HCT116 (cell line): ENCODE measurements at regions not wholly inside any gene's neighbourhood (a gene's known extent, or its start where the extent isn't known, plus 50 kb on each side); places are given as distances from the start of the nearest gene placed in this dataset.

ENCODE experiments used
- ATAC-seq: fragments of 200-7000 bp; cut with Tn5 transposase; 2 replicates; pipeline ENCODE4 v1.9.1; 2020; ENCODE audit warnings: mild to moderate bottlenecking, moderate library complexity
- BruUV-seq: library from RNA; stranded (reverse); fragments of 400-500 nt; replicated peaks from 2 replicates; lab custom pipeline; 2021; lab: Mats Ljungman, UMichigan
- CTCF ChIA-PET: fragments of 300-600 bp; sonication (Branson Sonifier 250); formaldehyde crosslinking; loops from one replicate; lab custom pipeline; 2021; ENCODE audit warnings: antibody characterized with exemption; lab: Charles Lee
- POLR2A ChIA-PET: fragments of 300-600, 350-600 bp; sonication (Branson Sonifier 250); formaldehyde crosslinking; loops from one replicate; lab custom pipeline; 2021; ENCODE audit warnings: antibody characterized with exemption; lab: Charles Lee
- RAD21 ChIA-PET, 2 experiments: fragments of 300-600 bp; sonication (Branson Sonifier 250); formaldehyde crosslinking; loops; one replicate each; lab custom pipeline; 2023; ENCODE audit warnings: low total read pairs in 2 of 2; ENCODE audit not compliant: uncharacterized antibody in 2 of 2, unreplicated experiment in 2 of 2, low non-redundant PET in 1 of 2; lab: Charles Lee
- DNase-seq: peaks from one replicate; pipeline ENCODE4 v3.0.0-alpha.2; 2010; ENCODE audit warnings: low read depth, low spot score
- H2AFZ ChIP-seq: fragments of 200-600 bp; shearing (Covaris generic), sonication (generic); 2 replicates; pipeline ENCODE4 v1.6.1; 2017; ENCODE audit warnings: low read depth, mixed run types, mixed read lengths, antibody characterized with exemption, low read length; ENCODE audit not compliant: poor library complexity, severe bottlenecking
- H3K27ac ChIP-seq: 2 replicates; pipeline ENCODE4 v1.5.1; 2012; ENCODE audit warnings: low read depth, low read length
- H3K27me3 ChIP-seq: fragments of 200-600 bp; sonication (generic); 2 replicates; pipeline ENCODE4 v1.6.1; 2016; ENCODE audit warnings: mixed run types, low read length, mixed read lengths; ENCODE audit not compliant: insufficient read depth
- H3K36me3 ChIP-seq, 2 experiments: fragments of 200-500 bp in 1 of 2; fragments of 200-600 bp in 1 of 2; sonication (Bioruptor generic) in 1 of 2; sonication (generic) in 1 of 2; 2 replicates each; pipeline versions ENCODE4 v1.5.1 to v1.6.1; 2014 to 2016; ENCODE audit warnings: low read length in 2 of 2, inconsistent platforms in 1 of 2, mixed read lengths in 1 of 2, mixed run types in 1 of 2; ENCODE audit not compliant: insufficient read depth in 2 of 2, control insufficient read depth in 1 of 2
- H3K4me1 ChIP-seq, 2 experiments: fragments of 200-600 bp in 1 of 2; sonication (generic) in 1 of 2; 2 replicates each; pipeline versions ENCODE4 v1.5.1 to v1.6.1; 2012 to 2017; ENCODE audit warnings: low read length in 2 of 2, inconsistent platforms in 1 of 2, mild to moderate bottlenecking in 1 of 2, mixed read lengths in 1 of 2, mixed run types in 1 of 2, moderate library complexity in 1 of 2; ENCODE audit not compliant: insufficient read depth in 2 of 2, control insufficient read depth in 1 of 2
- H3K4me2 ChIP-seq: fragments of 200-600 bp; sonication (generic); 2 replicates; pipeline ENCODE4 v1.6.1; 2017; ENCODE audit warnings: mixed run types, low read length, mixed read lengths
- H3K4me3 ChIP-seq, 2 experiments: fragments of 200-600 bp in 1 of 2; sonication (generic) in 1 of 2; replicated peaks in 1 of 2; 2 replicates each; pipeline ENCODE4 v1.5.1; 2011 to 2016; ENCODE audit warnings: low read length in 2 of 2, control low read depth in 1 of 2, low read depth in 1 of 2, mild to moderate bottlenecking in 1 of 2, mixed read lengths in 1 of 2, mixed run types in 1 of 2
- H3K79me2 ChIP-seq: fragments of 200-600 bp; sonication (generic); 2 replicates; pipeline ENCODE4 v1.6.1; 2017; ENCODE audit warnings: mild to moderate bottlenecking, mixed run types, low read length, moderate library complexity, mixed read lengths; ENCODE audit not compliant: insufficient read depth
- H3K9ac ChIP-seq: fragments of 200-600 bp; sonication (generic); 2 replicates; pipeline ENCODE4 v1.6.1; 2016; ENCODE audit warnings: low read length, mixed read lengths
- H3K9me2 ChIP-seq: fragments of 200-600 bp; sonication (generic), shearing (Covaris generic); 2 replicates; pipeline ENCODE4 v1.6.1; 2017; ENCODE audit warnings: mixed run types, mild to moderate bottlenecking, moderate library complexity; ENCODE audit not compliant: insufficient read depth
- H3K9me3 ChIP-seq, 2 experiments: fragments of 200-500 bp in 1 of 2; fragments of 200-600 bp in 1 of 2; sonication (Bioruptor generic) in 1 of 2; sonication (generic) in 1 of 2; 2 replicates each; pipeline ENCODE4 v1.6.1; 2014 to 2017; ENCODE audit warnings: low read length in 2 of 2, mixed read lengths in 2 of 2, inconsistent platforms in 1 of 2, low read depth in 1 of 2, mild to moderate bottlenecking in 1 of 2, mixed run types in 1 of 2, moderate library complexity in 1 of 2; ENCODE audit not compliant: control insufficient read depth in 1 of 2, insufficient read depth in 1 of 2
- H4K20me1 ChIP-seq: fragments of 200-600 bp; sonication (generic), shearing (Covaris generic); 2 replicates; pipeline ENCODE4 v1.6.1; 2017; ENCODE audit warnings: mixed run types, mild to moderate bottlenecking, moderate library complexity; ENCODE audit not compliant: insufficient read depth
- CBX3 ChIP-seq: IDR thresholded peaks from 2 replicates; pipeline ENCODE4 v1.6.1; 2012; ENCODE audit warnings: low read depth
- EZH2 ChIP-seq: fragments of 200-600 bp; sonication (generic); IDR thresholded peaks from 2 replicates; pipeline ENCODE4 v1.6.1; 2017; ENCODE audit warnings: antibody characterized with exemption, mixed run types
- EZH2phosphoT487 ChIP-seq: fragments of 200-600 bp; IDR thresholded peaks from 2 replicates; pipeline ENCODE4 v1.6.1; 2018; ENCODE audit warnings: antibody characterized with exemption, borderline replicate concordance
- FOSL1 ChIP-seq: IDR thresholded peaks from 2 replicates; pipeline ENCODE4 v1.6.1; 2012; ENCODE audit warnings: low read depth
- JUND ChIP-seq: IDR thresholded peaks from 2 replicates; pipeline ENCODE4 v1.6.1; 2012
- POLR2A ChIP-seq: IDR thresholded peaks from 2 replicates; pipeline ENCODE4 v1.7.0; 2011; ENCODE audit warnings: borderline replicate concordance; ENCODE audit not compliant: insufficient read depth, insufficient read length; ENCODE audit errors: extremely low read depth
- RAD21 ChIP-seq: IDR thresholded peaks from 2 replicates; pipeline ENCODE4 v1.6.1; 2012; ENCODE audit warnings: low read depth, mild to moderate bottlenecking
- SIN3A ChIP-seq: IDR thresholded peaks from 2 replicates; pipeline ENCODE4 v1.6.1; 2012; ENCODE audit warnings: low read depth
- SRF ChIP-seq: IDR thresholded peaks from 2 replicates; pipeline ENCODE4 v1.6.1; 2012; ENCODE audit warnings: low read depth
- TCF7L2 ChIP-seq: IDR thresholded peaks from 2 replicates; pipeline ENCODE4 v1.7.0; 2011; ENCODE audit warnings: borderline replicate concordance, inconsistent platforms; ENCODE audit not compliant: insufficient read depth, insufficient read length; ENCODE audit errors: extremely low read depth
- YY1 ChIP-seq: IDR thresholded peaks from 2 replicates; pipeline ENCODE4 v1.6.1; 2011; ENCODE audit warnings: low read length, low read depth, moderate library complexity, mild to moderate bottlenecking; ENCODE audit not compliant: insufficient replicate concordance; ENCODE audit errors: extremely low read depth
- intact Hi-C: fragments of 100-400 bp; cut with micrococcal nuclease; formaldehyde crosslinking; loops from 2 replicates; pipeline ENCODE4 v1.10.0; 2022
- TF ChIP-seq, protein P1 (sequence below): IDR thresholded peaks from 2 replicates; pipeline ENCODE4 v1.6.1; 2011; ENCODE audit warnings: mild to moderate bottlenecking, low read length, moderate library complexity; ENCODE audit not compliant: insufficient replicate concordance; ENCODE audit errors: extremely low read depth
- TF ChIP-seq, protein P2 (sequence below): IDR thresholded peaks from 2 replicates; pipeline ENCODE4 v1.6.1; 2012
- TF ChIP-seq, protein P3 (sequence below): IDR thresholded peaks from 2 replicates; pipeline ENCODE4 v1.6.1; 2012; ENCODE audit warnings: low read depth
- TF ChIP-seq, protein P4 (sequence below), 3 experiments: fragments of 200-600 bp in 1 of 3; sonication (generic) in 1 of 3; IDR thresholded peaks in 2 of 3; conservative IDR thresholded peaks in 1 of 3; 2 replicates each; pipeline ENCODE4 v1.5.1; 2012 to 2017; ENCODE audit warnings: low read depth in 2 of 3, low read length in 2 of 3, antibody characterized with exemption in 1 of 3, borderline replicate concordance in 1 of 3, control low read depth in 1 of 3, mild to moderate bottlenecking in 1 of 3, mixed read lengths in 1 of 3, mixed run types in 1 of 3, moderate library complexity in 1 of 3; ENCODE audit not compliant: insufficient read depth in 1 of 3

- Histone ChIP-seq H3K79me2 (no peaks in the 10 kb centered on the region), H3K4me1 (no peaks in the 10 kb centered on the region), H3K27ac (no peak overlapping the region), H3K4me2 (no peak overlapping the region), H3K4me3 (no peak overlapping the region), H3K36me3 (no peaks in the 10 kb centered on the region), H3K9ac (no peak overlapping the region), H3K9me2 (no peaks in the 10 kb centered on the region), H4K20me1 (no peaks in the 10 kb centered on the region), H2AFZ (no peak overlapping the region), H3K27me3 (no peaks in the 10 kb centered on the region), H3K9me3 (no peaks in the 10 kb centered on the region)
- intact Hi-C loops: no loop called here
- ChIA-PET CTCF (no interaction called here), RAD21 (no interaction called here), POLR2A (no interaction called here)
- TF ChIP-seq, protein P1, sequence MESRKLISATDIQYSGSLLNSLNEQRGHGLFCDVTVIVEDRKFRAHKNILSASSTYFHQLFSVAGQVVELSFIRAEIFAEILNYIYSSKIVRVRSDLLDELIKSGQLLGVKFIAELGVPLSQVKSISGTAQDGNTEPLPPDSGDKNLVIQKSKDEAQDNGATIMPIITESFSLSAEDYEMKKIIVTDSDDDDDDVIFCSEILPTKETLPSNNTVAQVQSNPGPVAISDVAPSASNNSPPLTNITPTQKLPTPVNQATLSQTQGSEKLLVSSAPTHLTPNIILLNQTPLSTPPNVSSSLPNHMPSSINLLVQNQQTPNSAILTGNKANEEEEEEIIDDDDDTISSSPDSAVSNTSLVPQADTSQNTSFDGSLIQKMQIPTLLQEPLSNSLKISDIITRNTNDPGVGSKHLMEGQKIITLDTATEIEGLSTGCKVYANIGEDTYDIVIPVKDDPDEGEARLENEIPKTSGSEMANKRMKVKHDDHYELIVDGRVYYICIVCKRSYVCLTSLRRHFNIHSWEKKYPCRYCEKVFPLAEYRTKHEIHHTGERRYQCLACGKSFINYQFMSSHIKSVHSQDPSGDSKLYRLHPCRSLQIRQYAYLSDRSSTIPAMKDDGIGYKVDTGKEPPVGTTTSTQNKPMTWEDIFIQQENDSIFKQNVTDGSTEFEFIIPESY: no peak
- no peak for TF ChIP-seq CBX3
- TF ChIP-seq, protein P2, sequence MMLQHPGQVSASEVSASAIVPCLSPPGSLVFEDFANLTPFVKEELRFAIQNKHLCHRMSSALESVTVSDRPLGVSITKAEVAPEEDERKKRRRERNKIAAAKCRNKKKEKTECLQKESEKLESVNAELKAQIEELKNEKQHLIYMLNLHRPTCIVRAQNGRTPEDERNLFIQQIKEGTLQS: no peak
- no peak for TF ChIP-seq TCF7L2
- no peak for TF ChIP-seq YY1
- TF ChIP-seq, protein P3, sequence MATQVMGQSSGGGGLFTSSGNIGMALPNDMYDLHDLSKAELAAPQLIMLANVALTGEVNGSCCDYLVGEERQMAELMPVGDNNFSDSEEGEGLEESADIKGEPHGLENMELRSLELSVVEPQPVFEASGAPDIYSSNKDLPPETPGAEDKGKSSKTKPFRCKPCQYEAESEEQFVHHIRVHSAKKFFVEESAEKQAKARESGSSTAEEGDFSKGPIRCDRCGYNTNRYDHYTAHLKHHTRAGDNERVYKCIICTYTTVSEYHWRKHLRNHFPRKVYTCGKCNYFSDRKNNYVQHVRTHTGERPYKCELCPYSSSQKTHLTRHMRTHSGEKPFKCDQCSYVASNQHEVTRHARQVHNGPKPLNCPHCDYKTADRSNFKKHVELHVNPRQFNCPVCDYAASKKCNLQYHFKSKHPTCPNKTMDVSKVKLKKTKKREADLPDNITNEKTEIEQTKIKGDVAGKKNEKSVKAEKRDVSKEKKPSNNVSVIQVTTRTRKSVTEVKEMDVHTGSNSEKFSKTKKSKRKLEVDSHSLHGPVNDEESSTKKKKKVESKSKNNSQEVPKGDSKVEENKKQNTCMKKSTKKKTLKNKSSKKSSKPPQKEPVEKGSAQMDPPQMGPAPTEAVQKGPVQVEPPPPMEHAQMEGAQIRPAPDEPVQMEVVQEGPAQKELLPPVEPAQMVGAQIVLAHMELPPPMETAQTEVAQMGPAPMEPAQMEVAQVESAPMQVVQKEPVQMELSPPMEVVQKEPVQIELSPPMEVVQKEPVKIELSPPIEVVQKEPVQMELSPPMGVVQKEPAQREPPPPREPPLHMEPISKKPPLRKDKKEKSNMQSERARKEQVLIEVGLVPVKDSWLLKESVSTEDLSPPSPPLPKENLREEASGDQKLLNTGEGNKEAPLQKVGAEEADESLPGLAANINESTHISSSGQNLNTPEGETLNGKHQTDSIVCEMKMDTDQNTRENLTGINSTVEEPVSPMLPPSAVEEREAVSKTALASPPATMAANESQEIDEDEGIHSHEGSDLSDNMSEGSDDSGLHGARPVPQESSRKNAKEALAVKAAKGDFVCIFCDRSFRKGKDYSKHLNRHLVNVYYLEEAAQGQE: no peak
- TF ChIP-seq, protein P4, sequence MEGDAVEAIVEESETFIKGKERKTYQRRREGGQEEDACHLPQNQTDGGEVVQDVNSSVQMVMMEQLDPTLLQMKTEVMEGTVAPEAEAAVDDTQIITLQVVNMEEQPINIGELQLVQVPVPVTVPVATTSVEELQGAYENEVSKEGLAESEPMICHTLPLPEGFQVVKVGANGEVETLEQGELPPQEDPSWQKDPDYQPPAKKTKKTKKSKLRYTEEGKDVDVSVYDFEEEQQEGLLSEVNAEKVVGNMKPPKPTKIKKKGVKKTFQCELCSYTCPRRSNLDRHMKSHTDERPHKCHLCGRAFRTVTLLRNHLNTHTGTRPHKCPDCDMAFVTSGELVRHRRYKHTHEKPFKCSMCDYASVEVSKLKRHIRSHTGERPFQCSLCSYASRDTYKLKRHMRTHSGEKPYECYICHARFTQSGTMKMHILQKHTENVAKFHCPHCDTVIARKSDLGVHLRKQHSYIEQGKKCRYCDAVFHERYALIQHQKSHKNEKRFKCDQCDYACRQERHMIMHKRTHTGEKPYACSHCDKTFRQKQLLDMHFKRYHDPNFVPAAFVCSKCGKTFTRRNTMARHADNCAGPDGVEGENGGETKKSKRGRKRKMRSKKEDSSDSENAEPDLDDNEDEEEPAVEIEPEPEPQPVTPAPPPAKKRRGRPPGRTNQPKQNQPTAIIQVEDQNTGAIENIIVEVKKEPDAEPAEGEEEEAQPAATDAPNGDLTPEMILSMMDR (IDR thresholded peaks at IDR 0.05 in 2 of 3, conservative IDR thresholded peaks at IDR 0.05 in 1 of 3; ENCODE audit: borderline replicate concordance in 1 of 3, insufficient read depth in 1 of 3, low read depth in 2 of 3, low read length in 2 of 3): no peak
- no peak for TF ChIP-seq POLR2A
- no peak for TF ChIP-seq JUND
- no peak for TF ChIP-seq SIN3A
- TF ChIP-seq FOSL1: no peak
- TF ChIP-seq SRF: no peak
- TF ChIP-seq EZH2phosphoT487: no peak
- TF ChIP-seq RAD21: no peak
- TF ChIP-seq EZH2: no peak
- no TSS peak for BruUV-seq
- DNase-seq (no peak), ATAC-seq (no peak)
Observed at GRCh38 chr1:56320464-56321149, 258.8 kb downstream of the PLPP3 start.
